Body of pancreas (tissue), 4 donors: ENCODE measurements at regions not wholly inside any gene's neighbourhood (a gene's known extent, or its start where the extent isn't known, plus 50 kb on each side); places are given as distances from the start of the nearest gene placed in this dataset.
"Not testable (repeated sequence)": the region's sequence is repeated elsewhere in the genome, so short reads cannot be mapped to it uniquely, and the experiment has no call there.

ENCODE experiments used
- ATAC-seq: fragments of 150-250 bp; one replicate; pipeline ENCODE4 v1.9.1; 2016
- DNase-seq, 4 donors: peaks; one replicate each; pipeline ENCODE4 v3.0.0-alpha.2; 2019
- H3K27ac ChIP-seq, 4 donors: fragments of 200-600 bp; sonication (generic); 1 replicate in 3 of 4; 2 replicates in 1 of 4; pipeline versions ENCODE4 v1.5.1 to v1.6.1; 2016 to 2019; ENCODE audit warnings: mild to moderate bottlenecking in 1 of 4, mixed read lengths in 1 of 4, moderate library complexity in 1 of 4
- H3K27me3 ChIP-seq, 2 donors: fragments of 200-600 bp; sonication (generic); one replicate each; pipeline ENCODE4 v1.6.0; 2016; ENCODE audit warnings: mild to moderate bottlenecking in 1 of 2
- H3K36me3 ChIP-seq, 2 donors: fragments of 200-600 bp; sonication (generic); replicated peaks in 1 of 2; 2 replicates each; pipeline ENCODE4 v1.5.1; 2016; ENCODE audit warnings: low read depth in 2 of 2; ENCODE audit not compliant: insufficient read depth in 1 of 2
- H3K4me1 ChIP-seq: fragments of 200-600 bp; sonication (generic); one replicate; pipeline ENCODE4 v1.6.0; 2016
- H3K4me3 ChIP-seq, 2 donors: fragments of 200-600 bp; sonication (generic); 1 replicate in 1 of 2; 2 replicates in 1 of 2; pipeline ENCODE4 v1.5.1; 2016 to 2019
- H3K9me3 ChIP-seq, 3 donors: fragments of 200-600 bp; sonication (generic); 1 replicate in 2 of 3; 2 replicates in 1 of 3; pipeline ENCODE4 v1.5.1; 2016
- POLR2A ChIP-seq, 3 donors: fragments of 450-650 bp; IDR thresholded peaks; one replicate each; pipeline ENCODE4 v1.6.1; 2016; ENCODE audit warnings: antibody characterized with exemption in 3 of 3, mild to moderate bottlenecking in 2 of 3
- WGBS, 2 donors: methylation state at CpG; one replicate each; pipeline ENCODE4 v1.1.5; 2017; 5-methylcytosine and 5-hydroxymethylcytosine counted together
- intact Hi-C: fragments of 100-400 bp; cut with DNase I; formaldehyde crosslinking; loops from one replicate; pipeline ENCODE4 v1.15.1; 2023
- TF ChIP-seq, protein P1 (sequence below), 7 experiments: fragments of 450-650 bp in 4 of 7; fragments of 200-600 bp in 3 of 7; sonication (generic) in 3 of 7; IDR thresholded peaks; one replicate each; pipeline ENCODE4 v1.5.1; 2016 to 2019; ENCODE audit warnings: antibody characterized with exemption in 7 of 7

DNA sequence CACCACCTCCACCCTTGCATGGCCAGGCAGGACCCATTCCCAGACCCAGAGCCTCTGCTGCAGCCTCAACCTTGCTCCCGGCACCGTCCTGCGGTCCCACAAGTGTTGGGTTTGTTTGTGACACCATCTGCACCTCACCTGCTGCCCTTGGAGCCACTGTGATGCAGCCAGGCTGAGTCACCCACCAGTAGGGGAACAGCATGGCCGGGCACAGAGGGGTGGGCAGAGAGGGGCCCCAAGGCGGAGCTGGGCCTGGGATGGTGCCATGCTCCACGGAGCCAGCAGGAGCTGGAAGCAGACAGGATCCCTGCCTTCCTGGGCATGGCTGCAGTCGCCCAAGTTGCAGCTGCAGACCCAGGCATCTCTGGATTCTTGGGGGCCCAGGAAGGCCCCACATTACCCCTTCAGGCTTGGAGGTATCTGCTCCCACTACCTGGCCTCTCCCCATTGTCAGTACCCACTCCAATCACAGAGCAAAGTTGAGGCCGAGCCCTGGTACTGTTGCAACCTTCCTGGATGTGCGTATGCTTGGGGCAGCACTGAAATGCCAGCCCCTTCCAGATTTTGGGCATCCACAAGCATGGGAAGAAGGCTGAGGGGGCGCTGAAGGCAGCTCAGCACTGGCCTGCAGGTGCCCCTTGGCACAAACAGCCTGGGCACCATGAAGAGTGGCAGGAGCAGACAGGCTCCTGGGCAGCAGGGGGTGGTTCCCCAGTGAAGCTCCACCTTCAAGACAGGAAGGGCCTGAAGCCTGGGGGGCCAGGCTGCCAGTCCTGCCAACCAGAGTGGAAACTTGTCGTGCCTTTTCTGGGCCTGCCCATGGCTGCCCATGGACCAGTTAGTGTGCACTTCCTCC lies 172.8 kb downstream of the MATN1 start:
- no peak for DNase-seq

DNA sequence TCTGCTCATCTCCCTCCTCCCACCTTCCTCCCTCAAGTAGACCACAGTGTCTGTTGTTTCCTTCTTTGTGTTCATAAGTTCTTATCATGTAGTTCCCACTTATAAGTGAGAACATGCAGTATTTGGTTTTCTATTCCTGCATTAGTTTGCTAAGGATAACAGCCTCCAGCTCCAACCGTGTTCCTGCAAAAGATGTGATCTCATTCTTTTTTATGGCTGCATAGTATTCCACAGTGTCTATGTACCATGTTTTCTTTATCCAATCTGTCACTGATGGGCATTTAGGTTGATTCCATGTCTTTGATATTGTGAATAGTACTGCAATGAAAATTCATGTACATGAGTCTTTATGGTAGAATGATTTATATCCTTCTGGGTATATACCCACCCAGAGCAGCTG lies 173.5 kb downstream of the MATN1 start:
- 87 to 92% methylated on average over 1 of the region's 1 CpG for WGBS, 2 donors
- H3K9me3 ChIP-seq, H3K36me3 ChIP-seq, ATAC-seq, DNase-seq, H3K4me3 ChIP-seq, H3K27me3 ChIP-seq, H3K4me1 ChIP-seq, intact Hi-C loops, H3K27ac ChIP-seq: not testable (repeated sequence)

More for the DNA sequence above, 172.8 kb downstream of the MATN1 start:
- Histone ChIP-seq H3K27me3 (no peaks in the 10 kb centered on the region), H3K27ac (no peak overlapping the region), H3K4me3 (no peak overlapping the region), H3K9me3 (no peaks in the 10 kb centered on the region), H3K36me3 (no peaks in the 10 kb centered on the region), H3K4me1 (no peaks in the 10 kb centered on the region)
- WGBS, 2 donors, result 72 to 88% methylated on average over 5 to 10 of the region's 11 CpGs
- ATAC-seq, result no peak
- TF ChIP-seq, protein P1, sequence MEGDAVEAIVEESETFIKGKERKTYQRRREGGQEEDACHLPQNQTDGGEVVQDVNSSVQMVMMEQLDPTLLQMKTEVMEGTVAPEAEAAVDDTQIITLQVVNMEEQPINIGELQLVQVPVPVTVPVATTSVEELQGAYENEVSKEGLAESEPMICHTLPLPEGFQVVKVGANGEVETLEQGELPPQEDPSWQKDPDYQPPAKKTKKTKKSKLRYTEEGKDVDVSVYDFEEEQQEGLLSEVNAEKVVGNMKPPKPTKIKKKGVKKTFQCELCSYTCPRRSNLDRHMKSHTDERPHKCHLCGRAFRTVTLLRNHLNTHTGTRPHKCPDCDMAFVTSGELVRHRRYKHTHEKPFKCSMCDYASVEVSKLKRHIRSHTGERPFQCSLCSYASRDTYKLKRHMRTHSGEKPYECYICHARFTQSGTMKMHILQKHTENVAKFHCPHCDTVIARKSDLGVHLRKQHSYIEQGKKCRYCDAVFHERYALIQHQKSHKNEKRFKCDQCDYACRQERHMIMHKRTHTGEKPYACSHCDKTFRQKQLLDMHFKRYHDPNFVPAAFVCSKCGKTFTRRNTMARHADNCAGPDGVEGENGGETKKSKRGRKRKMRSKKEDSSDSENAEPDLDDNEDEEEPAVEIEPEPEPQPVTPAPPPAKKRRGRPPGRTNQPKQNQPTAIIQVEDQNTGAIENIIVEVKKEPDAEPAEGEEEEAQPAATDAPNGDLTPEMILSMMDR (IDR thresholded peaks at IDR 0.05), result no peak
- intact Hi-C loops, result no loop called here

DNA sequence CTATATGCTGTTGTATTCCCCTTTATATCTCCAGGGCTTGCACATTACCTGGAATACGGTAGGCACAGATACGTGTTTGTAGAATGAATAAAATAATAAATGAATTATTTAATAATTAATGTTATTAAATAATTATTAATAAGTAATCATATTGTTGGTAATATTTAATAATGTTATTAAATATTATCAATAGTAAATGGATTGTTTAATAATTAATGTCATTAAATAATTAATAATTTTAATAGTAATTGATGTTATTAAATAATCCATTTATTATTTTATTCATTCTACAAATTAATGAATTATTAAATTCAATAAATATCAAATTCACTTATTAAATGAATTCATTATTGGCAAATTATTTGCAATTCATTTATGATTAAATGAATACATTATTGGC lies 175.1 kb downstream of the MATN1 start:
- intact Hi-C loops, result no loop called here
- no peaks in the 10 kb centered on the region for H3K27me3 ChIP-seq
- ATAC-seq (no peak), DNase-seq (no peak)
- no peaks in the 10 kb centered on the region for H3K9me3 ChIP-seq
- no peak overlapping the region for H3K27ac ChIP-seq
- TF ChIP-seq, protein P1 (IDR thresholded peaks at IDR 0.05), result no peak
- no peak for TF ChIP-seq POLR2A (IDR thresholded peaks at IDR 0.05)
- no peak overlapping the region for H3K4me3 ChIP-seq
- WGBS, 2 donors, result 88 to 90% methylated on average over 2 of the region's 2 CpGs
- H3K36me3 ChIP-seq, result no peaks in the 10 kb centered on the region
- H3K4me1 ChIP-seq, result no peaks in the 10 kb centered on the region

DNA sequence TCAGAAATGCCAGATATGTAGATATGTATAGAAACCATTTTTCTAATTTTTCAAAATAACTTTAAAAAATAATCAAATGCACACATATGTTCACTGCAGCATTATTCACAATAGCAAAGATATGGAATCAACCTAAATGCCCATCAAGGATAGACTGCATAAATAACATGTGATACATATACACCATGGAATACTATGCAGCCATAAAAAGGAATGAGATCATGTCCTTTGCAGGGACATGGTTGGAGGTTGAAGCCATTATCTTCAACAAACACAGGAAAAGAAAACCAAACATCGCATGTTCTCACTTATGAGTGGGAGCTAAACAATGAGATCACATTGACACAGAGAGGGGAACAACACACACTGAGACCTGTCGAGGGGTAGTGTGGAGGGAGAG lies 176.1 kb downstream of the MATN1 start:
- H3K4me1 ChIP-seq, H3K9me3 ChIP-seq, H3K36me3 ChIP-seq, DNase-seq, H3K4me3 ChIP-seq, H3K27ac ChIP-seq, H3K27me3 ChIP-seq, ATAC-seq, intact Hi-C loops: not testable (repeated sequence)
- WGBS, 2 donors, result 54 to 56% methylated on average over 2 of the region's 2 CpGs

DNA sequence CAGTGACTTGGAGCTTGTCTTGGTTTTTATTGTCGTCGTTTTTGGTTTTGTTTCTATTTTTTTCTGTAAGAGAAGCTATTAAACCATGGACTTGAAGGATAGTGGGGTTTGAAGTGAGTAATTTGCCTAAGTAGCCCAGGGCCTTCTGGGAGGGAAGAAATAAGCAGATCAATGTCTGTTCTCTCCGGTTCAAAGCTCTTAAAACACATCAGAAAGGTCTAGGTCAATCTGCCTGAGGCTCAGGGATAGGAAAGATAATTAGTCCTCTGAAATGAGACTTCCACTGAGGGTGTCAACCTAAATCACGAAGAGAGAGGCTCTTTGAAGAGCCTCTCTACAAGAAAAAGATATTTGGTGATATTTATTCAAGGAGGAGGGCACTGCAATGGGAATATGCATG lies 178.0 kb downstream of the MATN1 start:
- no peaks in the 10 kb centered on the region for H3K27me3 ChIP-seq
- intact Hi-C loops, result no loop called here
- H3K4me1 ChIP-seq, result no peaks in the 10 kb centered on the region
- no peaks in the 10 kb centered on the region for H3K9me3 ChIP-seq
- DNase-seq (no peak), ATAC-seq (no peak)
- no peak overlapping the region for H3K4me3 ChIP-seq
- TF ChIP-seq POLR2A (IDR thresholded peaks at IDR 0.05), result no peak
- TF ChIP-seq, protein P1 (IDR thresholded peaks at IDR 0.05), result no peak
- H3K27ac ChIP-seq, result no peak overlapping the region
- H3K36me3 ChIP-seq, result no peaks in the 10 kb centered on the region
- WGBS, 2 donors, result 40 to 45% methylated on average over 4 of the region's 4 CpGs
